Activated T-cell treated with anti-CD3 and anti-CD28 coated beads, Interleukin-2, amount 50 U/mL, for 48 hours (primary cell): ENCODE measurements at regions not wholly inside any gene's neighbourhood (a gene's known extent, or its start where the extent isn't known, plus 50 kb on each side); places are given as distances from the start of the nearest gene placed in this dataset.

Source experiments
- DNase-seq, 2 experiments: peaks; one replicate each; pipeline ENCODE4 v3.0.0-alpha.2; 2020

DNA sequence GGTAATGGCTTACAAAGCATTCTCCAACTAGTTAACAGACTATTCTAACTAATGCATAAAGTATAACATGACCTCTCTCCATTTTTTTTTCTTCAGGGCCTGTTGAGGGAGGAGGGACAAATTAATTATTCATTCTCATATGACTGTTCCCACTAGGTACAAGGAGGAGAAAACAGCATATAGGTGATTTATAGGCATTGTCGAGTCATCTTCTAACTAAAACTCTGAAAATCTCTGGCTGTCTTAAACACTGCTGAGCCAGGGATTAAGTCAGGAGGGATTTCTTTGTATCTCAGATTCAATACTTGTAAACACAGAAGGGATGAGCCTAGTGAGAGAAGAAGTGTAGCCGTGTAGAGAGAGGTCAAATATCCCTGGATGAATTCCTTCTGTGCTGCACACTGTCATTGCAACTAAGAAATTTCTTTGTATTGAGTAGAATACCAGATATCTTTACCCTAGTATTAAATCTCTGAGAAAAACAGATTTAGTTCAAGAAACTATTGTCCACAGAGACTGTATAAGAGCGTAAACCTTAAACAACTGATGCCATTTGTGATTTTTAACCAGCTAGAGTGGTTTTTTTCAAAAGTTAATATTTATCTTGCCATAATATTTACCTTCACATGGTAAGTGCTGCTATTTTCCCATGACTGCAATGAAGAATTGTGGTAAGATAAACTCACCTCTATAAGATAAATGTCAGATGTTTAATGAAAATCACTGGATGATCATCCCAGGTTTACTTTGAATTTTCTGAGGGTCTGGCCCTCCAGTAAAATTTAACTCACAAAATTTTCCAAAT is 465.3 kb downstream of the RWDD3 start:
- no peak for DNase-seq

DNA sequence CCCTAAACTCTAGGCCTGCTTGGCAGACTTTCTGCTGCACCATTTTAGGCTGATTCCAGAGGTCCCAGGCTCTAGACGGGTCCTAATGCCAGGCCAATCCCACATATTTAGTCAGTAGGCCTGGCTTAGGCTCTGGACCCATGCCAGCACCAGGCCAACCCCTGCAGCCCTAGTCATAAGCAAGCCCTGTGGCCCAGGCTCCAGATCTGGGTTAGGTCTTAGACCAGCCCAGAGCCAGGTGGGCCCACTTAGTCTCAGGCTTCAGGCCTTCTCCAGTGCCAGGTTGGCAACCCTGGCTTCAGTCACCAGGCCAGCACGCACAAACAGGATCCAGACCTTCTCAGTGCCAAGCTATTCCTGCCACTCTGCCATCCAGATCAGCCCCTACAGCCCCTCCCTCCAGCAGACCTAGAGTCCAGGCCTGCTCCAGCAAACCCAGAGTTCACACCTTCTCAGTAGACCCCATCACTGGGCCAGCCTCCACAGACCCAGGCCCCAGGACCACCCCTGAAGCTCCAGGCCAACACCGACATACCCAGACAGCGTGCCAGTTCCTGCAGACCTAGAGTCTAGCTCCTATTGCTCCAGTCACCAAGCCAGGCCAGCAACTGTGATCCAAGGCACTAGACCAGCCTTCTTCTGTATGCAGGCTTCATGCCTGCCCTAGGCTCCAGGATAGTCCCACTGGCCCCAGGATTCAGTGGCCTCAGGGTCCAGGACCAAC is 467.6 kb downstream of the RWDD3 start:
- no peak for DNase-seq

DNA sequence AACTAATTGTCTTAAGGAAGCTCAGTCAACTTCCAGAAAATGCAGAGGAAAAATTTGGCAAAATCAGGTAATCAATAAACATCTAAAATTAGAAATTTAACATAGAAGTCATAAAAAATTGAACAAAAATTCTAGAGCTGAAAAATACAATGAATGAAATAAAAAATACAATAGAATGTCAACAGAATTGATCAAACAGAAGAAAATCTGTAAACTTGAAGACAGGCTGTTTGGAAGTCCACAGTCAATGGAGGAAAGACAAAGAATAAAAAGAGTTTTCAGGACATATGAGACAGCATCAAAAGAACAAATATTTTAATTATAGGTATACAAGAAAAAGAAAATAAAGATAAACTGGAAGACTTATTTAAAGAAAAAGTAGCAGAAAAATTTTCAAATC is 469.0 kb downstream of the RWDD3 start:
- no peak for DNase-seq

DNA sequence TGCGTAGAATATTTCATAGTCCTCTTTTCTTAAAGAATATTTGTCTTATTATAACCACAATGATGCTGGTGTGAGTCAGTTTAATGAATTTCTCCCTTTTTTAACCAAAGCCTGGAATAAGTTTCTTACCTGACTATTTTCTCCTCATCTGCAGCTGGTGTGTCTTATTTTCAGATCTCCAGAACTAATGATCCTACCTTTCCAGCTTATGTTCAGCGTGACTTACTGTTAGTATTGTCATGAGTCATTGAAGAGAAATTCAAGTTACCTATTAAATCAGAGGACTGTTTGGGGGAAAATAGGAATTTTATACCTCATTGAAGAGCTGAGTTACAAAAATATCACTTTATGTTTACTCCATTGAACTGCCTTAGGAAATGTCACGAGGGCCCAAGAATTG is 482.1 kb downstream of the RWDD3 start:
- no peak for DNase-seq

DNA sequence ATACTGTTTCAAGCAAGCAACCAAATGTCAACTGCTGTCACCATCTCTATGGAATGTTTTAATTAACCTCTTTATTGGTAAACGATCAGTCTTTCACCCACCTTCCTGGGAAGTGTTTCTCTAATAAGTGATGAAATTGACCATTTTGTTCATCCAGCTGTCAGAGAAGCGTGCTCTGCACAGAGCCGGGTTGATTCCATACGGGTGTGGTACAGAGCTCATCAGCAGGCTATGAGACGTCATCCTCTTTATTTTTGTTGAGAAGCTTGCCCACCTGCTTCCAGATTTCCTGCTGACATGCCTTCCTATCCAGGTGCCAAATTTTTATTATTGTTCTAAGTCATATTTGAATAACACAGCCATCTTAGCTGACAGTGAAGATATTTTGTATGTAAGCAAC is 482.5 kb downstream of the RWDD3 start:
- no peak for DNase-seq

DNA sequence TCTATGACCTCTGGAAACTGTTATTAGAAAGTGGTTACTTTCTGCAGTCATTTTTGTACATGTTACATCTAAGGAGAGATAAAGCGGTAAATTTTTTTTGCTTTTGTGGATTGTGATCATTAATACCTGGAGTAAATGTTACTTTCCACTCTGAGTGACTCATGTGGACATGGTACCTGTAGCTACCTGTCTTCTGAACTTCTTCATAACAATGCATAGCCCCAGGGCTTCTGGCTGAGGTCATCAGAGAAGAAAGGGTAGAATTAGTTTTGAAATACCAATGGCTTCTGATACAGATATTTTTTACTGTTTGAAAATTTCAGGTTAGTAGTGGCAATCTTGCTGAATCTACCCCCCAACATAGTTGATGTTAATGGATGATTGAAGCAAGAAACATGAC is 489.3 kb downstream of the RWDD3 start:
- DNase-seq: no peak

DNA sequence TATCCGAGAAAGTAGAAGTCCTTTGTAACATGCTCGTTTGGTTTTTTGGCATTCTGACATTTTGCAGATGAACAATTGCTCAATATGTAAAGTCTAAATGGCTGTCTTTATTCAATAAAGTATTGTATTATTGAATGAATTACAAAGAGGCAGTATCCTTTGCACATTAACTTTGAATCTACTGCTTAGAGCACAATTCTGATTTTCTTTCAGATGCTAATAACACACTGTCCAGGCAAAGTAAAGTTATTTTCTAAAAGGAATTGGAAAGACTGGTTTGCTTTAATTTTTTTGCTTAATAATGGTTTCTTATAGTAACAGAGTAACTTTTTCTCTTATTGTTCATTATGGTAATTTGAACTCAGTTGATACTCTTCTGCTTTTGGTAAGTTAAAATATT is 494.8 kb downstream of the RWDD3 start:
- DNase-seq: no peak

DNA sequence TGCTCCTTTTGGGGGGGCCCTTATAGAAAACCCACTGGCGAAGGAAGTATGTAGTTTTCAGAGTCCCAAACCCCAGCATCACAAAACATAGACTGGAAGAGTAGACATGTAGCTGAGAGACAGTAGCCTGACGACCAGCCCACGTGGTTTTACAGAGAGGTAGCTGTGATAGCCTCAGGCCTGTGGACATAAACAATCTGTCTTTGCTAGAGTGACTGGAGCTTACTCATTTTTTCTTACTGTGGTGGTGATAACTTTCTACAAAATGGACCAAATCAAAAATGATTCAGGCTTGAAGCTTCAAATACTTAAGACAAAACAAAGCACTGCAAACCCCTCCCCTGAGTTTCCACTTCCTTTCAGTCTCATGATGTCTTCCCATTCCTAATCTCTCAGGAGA is 497.0 kb downstream of the RWDD3 start:
- no peak for DNase-seq

DNA sequence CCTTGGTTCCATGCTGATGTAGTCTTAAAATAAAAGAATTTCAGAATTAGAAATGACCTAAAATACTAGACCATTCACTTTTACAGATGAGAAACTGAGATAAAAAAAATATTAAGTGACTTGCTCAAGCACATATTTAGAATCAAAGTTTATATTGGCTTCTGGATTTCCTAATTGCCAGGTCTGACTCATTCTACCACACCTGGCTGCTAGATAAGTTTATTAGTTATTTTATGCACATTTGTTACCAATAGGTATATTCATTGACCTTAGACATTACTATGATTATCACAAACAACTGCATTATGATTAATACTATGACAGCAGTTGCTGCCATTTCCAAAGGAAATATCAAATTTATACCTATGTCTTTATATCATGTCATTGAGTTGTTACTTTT is 497.5 kb downstream of the RWDD3 start:
- DNase-seq: no peak

DNA sequence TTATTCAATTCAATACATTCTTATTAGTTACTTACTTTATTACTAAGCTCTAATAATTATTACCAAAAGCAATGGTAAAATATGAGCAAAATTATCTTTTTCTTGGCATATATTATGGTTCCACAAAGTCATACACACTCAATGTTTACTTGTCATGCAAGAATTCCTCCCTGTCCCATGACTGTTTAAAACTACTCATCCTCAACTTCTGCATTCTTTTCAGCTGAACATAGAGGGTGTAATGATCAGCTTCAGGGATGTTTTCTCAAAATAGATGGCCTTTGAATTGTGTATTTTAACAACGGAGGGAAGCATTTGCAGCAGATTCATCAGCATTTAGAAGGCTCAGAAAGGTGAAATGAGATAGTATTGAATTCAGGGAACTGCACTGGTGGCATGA is 499.0 kb downstream of the RWDD3 start:
- DNase-seq: no peak

DNA sequence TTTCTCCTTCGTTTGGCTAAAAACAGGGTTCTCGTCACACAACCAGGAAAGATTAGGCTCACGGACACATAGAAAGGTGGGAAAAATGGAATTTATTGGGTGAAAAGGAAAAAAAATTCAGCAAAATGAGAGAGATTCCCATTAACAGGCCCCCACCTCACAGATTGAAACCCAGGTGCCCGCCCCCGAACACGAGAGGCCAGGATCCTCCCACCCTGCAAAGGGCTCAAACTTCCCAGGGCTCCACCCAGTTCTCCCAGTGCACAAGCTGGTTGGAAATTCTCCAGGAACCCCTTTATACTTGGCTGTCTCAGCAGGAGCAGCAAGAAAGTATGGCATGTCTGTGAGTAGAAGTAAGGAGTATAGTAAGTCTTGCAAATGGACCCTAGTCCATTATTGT is 499.7 kb downstream of the RWDD3 start:
- no peak for DNase-seq

DNA sequence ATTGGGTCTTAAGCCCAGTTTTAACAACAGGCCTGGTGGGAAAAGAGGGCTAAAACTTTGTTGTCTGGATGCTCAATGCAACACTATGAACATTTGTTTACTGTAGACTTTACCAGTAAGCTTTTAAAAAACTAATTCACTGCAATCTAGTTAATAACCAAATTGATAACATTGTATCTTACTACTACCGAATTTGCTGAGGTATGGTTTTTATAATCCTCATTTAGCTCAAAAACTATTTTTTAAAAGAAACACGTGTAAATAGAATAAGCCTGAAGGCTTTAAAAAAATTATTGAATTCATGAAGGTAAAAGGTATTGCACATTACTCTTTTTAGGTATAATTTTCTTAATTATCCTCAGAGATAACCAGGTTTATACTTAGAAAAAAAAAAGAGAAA is 500.6 kb downstream of the RWDD3 start:
- DNase-seq: no peak

DNA sequence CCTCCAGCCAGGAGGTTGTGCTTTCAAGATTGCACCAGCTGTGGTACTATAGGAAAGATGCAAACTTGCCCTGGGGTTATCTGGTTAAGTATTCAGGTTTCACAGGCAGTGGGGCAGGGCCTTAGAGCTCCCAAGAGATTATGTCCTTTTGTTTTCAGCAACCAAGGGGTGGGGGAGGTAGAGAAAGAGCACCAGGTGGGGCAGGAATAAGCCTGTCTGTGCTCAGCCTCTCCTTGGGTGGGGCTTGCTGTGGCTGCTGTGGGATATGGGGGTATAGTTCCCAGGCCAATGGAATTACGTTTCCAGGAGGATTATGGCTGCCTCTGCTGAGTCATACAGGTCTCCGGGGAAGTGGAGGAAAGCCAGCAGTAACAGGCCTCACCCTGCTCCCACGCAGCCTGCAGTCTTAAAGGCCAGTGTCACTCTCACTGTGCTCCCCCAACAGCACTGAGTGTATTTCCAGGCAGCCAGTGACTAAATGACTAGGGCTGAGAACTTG is 508.6 kb downstream of the RWDD3 start:
- no peak for DNase-seq

DNA sequence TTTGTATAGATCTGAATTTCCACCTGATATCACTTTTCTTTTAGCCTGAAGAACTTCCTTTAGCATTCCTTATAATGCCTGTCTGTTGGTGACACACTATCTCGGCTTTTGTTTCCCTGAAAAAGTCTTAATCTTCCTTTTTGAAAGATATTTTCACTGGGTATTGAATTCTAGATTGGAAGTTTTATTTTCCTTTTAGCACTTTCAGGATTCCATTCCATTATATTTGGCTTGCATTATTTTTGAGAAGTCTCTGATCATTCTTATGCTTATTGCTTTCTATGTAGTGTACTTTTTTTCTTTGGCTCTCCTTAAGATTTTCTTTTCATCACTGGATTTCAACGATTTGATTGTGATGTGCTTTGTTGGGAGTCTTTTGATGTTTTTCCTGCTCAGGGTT is 510.7 kb downstream of the RWDD3 start:
- DNase-seq: no peak

DNA sequence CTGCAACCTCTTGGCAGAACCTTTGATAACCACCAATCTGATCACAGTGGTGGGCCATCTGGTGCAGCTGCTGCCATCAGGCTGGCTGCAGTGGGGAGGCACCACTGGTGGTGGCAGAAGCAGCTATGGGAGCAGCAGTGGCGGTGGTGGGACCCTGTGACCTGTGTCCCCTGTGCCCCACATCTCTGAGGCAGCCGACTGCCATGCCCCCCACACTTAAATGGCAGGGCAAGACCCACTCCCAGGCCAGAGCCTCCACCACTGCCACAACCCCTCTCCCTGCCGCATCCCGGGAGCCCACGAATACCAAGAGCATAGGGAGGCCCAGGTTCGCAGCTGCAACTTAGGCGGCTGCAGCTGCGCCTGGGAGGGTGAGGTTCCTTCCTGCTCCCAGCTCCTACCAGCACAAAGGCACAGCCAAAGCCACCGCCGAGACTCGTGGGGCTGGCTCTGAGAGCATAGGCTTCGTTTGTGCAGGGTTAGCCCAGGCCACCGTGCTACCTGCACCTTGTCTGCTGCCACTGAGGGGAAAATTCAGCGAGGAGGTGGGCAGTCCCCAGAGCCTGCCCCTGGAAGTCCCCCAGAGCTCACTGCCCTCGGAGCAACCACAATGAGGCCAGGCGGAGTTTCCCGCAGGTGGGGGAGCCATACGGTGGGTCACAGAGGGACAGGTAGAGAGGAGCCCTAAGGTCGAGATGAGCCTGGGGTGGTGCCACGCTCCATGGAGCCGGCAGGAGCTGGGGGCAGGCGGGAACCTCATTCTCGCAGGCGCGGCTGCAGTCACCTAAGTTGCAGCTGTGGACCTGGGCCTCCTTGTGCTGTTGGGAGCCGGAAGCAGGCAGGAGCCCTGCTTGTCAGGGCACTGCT is 518.7 kb downstream of the RWDD3 start:
- no peak for DNase-seq

DNA sequence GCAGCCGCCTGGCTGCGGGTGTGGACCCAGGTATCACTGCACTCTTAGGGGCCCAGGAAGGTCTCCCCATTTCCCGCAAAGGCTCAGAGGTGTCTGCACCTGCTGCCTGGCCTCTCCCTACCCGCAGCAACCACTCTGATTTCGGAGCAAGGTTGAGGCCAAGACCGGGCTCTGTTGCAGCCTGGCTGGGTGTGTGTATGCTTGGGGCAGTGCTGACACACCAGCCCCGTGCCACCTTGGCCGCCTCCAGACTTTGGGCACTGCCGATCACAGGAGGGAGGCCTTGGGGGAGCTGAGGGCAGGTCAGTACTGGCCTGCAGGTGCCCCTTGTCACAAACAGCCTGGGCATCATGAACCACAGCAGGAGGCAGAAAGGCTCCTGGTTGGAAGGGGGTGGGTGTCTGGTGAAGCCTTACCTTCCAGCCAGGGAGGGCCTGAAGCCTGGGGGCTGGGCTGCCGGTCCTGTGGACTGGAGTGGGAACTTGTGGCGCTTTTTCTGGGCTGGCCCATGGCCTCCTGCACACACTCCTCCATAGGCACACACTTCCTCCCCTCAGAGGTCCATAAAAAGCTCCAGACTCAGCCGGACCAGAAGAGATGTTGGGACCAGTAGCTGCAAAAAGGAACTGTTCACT is 519.5 kb downstream of the RWDD3 start:
- no peak for DNase-seq

DNA sequence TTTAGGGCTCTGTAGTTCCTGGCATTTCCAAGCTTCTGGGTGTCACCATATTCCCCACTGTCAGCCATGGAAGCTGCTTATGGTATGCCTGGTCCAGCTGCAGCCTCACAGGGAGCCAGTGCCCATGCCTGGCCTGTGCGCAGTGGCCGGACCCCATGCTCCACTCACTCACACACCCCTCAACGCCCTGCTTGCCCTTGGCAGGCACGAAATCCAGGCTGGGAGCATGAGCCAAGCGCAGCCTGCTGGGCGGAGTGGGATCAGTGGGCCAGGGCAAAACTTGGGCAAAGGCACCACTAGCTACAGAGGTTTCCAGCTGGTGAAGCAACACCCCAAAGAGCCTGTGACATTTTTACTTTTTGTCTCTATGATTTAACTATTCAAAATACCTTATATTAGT is 520.4 kb downstream of the RWDD3 start:
- no peak for DNase-seq

DNA sequence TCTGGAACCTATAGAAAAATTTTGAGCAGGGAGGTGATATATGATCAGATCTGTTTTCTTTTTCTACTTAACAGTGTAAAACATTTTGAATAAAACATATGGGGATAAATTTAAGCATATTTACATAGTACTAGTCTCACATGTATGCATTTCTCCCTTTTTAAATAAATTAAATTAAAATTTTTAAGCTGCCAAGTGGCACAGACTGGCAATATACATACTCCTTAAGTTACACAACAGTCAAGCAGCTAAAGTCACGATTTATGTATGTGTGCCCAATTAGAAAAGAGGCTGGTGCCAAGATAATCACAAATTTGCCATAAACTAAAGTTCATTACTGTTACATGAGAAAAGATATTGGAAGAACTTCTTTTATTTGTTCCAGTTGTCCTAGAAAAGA is 532.0 kb downstream of the RWDD3 start:
- no peak for DNase-seq

DNA sequence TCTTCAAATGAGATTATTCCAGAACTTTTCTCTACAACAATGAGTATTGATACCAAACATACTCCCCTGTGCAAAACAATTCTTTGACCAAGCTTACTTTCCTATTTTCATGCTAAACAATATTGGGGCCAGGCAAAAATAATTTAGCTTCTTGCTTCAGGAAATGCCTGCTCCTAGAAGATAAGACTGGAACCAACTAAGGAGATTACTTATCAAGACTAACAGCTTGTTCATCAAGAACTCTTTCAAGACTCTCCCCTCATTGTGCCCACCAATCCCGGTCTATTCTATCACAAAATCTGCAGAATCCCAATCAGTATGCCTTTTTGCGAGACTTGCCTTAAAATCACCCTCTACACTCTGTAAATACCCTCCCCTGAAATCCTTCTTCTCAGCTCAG is 536.6 kb downstream of the RWDD3 start:
- DNase-seq: no peak

DNA sequence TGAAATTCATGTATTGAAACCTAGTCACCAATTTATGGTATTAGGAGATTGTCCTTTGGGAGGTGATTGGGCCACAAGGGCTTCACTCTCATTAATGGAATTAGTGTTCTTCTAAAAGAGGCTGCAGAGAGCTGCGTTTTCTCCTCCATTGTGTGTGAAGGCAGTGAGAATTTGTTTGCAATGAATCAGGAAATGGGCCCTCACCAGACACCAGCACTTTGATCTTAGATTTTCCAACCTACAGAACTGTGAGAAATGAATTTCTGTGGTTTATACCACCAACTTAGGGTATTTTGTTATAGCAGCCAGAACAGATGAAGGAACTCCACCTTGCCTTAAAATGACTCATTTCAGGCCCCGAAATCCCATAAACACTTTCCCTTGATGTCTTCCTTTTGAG is 544.2 kb downstream of the RWDD3 start:
- no peak for DNase-seq

DNA sequence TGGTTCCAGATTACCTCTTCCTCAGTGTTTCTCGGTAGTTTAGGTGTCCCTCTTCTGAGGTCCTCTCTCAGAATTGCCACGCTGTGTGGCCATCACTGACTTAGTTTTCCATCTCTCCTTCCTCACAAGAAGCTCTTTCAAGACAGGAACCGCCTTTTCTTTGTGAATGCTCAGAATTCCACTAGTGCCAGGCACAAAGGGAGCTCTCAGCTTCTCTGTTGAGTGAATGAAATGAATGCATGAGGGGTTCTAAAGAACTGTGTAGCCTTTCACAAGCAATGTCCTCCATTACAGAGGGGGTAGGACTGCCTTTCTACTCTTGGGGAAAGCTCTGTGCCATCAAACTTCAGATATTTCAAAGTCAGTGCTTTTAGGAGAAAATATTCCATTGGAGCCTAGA is 546.8 kb downstream of the RWDD3 start:
- no peak for DNase-seq

DNA sequence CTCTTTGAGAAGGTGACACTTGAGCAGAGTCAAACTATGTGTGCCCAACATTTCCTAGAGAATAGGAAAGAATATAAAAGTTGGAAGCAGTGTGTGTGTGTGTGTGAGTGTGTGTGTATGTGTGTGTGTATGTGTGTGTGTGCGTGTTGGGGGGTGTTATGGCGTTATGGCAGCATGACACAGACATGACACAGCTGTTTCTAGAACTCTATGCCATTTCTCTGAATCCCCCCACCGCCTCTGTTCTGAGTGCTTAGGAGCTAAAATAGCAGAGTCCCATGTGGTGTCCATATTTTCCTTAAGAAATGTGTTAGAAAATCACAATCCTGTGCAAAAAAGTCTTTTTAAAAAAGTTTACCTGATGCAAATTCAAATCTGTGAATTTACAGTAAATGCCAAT is 556.1 kb downstream of the RWDD3 start:
- no peak for DNase-seq

DNA sequence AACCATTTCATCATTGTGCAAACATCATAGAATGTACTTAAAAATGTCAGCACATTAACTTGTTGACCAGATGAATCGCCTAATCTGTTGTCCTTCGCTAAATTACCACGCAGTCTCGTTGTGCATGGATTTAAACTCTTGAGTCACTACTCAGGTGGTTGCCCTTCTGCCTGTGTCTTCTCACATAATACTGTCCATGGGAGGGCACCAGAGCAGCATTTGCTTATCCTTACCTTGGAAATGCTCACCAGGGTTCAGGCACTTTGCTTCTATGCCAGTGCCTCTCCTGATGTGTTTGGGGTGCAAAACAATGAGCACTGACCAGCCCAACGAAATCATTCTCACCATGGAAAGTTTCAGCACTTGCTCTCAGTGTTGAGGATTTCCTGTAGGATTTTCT is 559.9 kb downstream of the RWDD3 start:
- no peak for DNase-seq
